HepG2 (cell line): ENCODE measurements at regions not wholly inside any gene's neighbourhood (a gene's known extent, or its start where the extent isn't known, plus 50 kb on each side); places are given as distances from the start of the nearest gene placed in this dataset.

ENCODE experiments used
- ATM ChIP-seq: fragments of 450-650 bp; IDR thresholded peaks from 2 replicates; pipeline ENCODE4 v1.7.1; 2017; ENCODE audit warnings: mild to moderate bottlenecking, borderline replicate concordance
- CBX5 ChIP-seq: sonication (generic); formaldehyde crosslinking; IDR thresholded peaks from 2 replicates; pipeline ENCODE4 v1.4.0; 2020; ENCODE audit warnings: missing genetic modification reagents, borderline replicate concordance
- CHD4 ChIP-seq: fragments of 200-600 bp; sonication (generic); IDR thresholded peaks from 2 replicates; pipeline ENCODE4 v1.7.0; 2017; ENCODE audit warnings: mild to moderate bottlenecking, low read length, borderline replicate concordance
- HOXA9 ChIP-seq: sonication (generic); formaldehyde crosslinking; IDR thresholded peaks from 2 replicates; pipeline ENCODE4 v1.8.1; 2022; ENCODE audit warnings: missing genetic modification reagents, mild to moderate bottlenecking, moderate library complexity, borderline replicate concordance
- KIAA2018 ChIP-seq: sonication (generic); formaldehyde crosslinking; IDR thresholded peaks from 2 replicates; pipeline ENCODE4 v1.5.0; 2020; ENCODE audit warnings: mild to moderate bottlenecking, missing genetic modification reagents, borderline replicate concordance
- NCOA1 ChIP-seq: sonication (generic); formaldehyde crosslinking; IDR thresholded peaks from 2 replicates; pipeline ENCODE4 v1.9.0; 2021; ENCODE audit warnings: missing genetic modification reagents
- SRSF1 ChIP-seq: fragments of 200-400 bp; formaldehyde crosslinking; optimal IDR thresholded peaks from 2 replicates; pipeline ENCODE3; 2017; ENCODE audit warnings: mild to moderate bottlenecking, low read depth, low read length, moderate library complexity
- ZBTB7A ChIP-seq: sonication (generic); formaldehyde crosslinking; IDR thresholded peaks from 2 replicates; pipeline ENCODE4 v1.8.0; 2022; ENCODE audit warnings: mild to moderate bottlenecking, missing genetic modification reagents
- ZNF142 ChIP-seq: sonication (generic); formaldehyde crosslinking; IDR thresholded peaks from 2 replicates; pipeline ENCODE4 v1.4.0; 2020; ENCODE audit warnings: missing genetic modification reagents
- ZNF24 ChIP-seq: fragments of 450-650 bp; IDR thresholded peaks from 2 replicates; pipeline ENCODE4 v1.6.1; 2017; ENCODE audit warnings: antibody characterized with exemption, mild to moderate bottlenecking
- ZNF550 ChIP-seq: sonication (generic); formaldehyde crosslinking; IDR thresholded peaks from 2 replicates; pipeline ENCODE4 v1.4.0; 2020; ENCODE audit warnings: mild to moderate bottlenecking, missing genetic modification reagents, borderline replicate concordance
- ZNF572 ChIP-seq: sonication (generic); formaldehyde crosslinking; IDR thresholded peaks from 2 replicates; pipeline ENCODE4 v1.5.1; 2020; ENCODE audit warnings: mild to moderate bottlenecking, missing genetic modification reagents
- TF ChIP-seq, protein P1 (sequence below): sonication (generic); formaldehyde crosslinking; IDR thresholded peaks from 2 replicates; pipeline ENCODE4 v1.5.0; 2020; ENCODE audit warnings: missing genetic modification reagents

- TF ChIP-seq KIAA2018: no peak
- TF ChIP-seq, protein P1, sequence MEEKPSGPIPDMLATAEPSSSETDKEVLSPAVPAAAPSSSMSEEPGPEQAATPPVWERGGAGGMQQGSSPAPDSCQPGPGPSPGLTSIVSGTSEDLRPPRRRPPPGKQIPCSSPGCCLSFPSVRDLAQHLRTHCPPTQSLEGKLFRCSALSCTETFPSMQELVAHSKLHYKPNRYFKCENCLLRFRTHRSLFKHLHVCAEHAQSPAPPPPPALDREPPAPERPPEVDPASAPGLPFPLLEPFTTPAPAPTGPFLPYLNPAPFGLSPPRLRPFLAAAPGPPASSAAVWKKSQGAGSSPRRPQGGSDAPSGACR: no peak
- no peak for TF ChIP-seq ZBTB7A
- TF ChIP-seq ZNF572 (CRISPR knock-in tag): no peak
- no peak for TF ChIP-seq ATM
- TF ChIP-seq ZNF550 (CRISPR knock-in tag): no peak
- TF ChIP-seq CHD4: no peak
- TF ChIP-seq ZNF24: no peak
- no peak for TF ChIP-seq CBX5 (CRISPR knock-in tag)
- no peak for TF ChIP-seq HOXA9 (CRISPR knock-in tag)
- TF ChIP-seq SRSF1: no peak
- TF ChIP-seq NCOA1 (CRISPR knock-in tag): no peak
- no peak for TF ChIP-seq ZNF142 (CRISPR knock-in tag)
Observed at GRCh38 chr5:111902436-111902835, 145.4 kb upstream of the NREP start (continued).
